ENCODE measurements at regions not wholly inside any gene's neighbourhood (a gene's known extent, or its start where the extent isn't known, plus 50 kb on each side); places are given as distances from the start of the nearest gene placed in this dataset.

DNA sequence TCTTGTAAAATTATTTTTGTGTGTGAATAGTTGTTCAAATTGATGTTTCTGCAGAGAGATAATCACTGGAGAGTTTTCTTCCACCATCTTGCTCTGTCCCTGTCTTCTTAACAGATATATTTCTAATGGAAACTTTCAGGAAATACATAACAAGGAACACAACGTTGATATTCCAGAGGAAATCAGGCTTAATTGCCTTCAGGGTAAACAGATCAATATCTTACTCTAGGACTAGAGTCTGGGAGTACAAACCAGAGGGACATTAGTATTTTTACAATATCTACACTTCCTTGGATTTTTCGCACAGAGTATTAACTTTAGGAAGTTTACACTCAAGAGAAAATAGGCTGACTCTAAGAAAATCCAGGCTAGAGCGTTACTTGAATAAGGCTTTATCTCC lies 159.1 kb downstream of the PFKFB3 start:
- TF ChIP-seq EZH2 (IDR thresholded peaks at IDR 0.05; ENCODE audit: borderline replicate concordance, low read depth, low read length, poor library complexity, severe bottlenecking), result no peak
- TF ChIP-seq, protein P1, sequence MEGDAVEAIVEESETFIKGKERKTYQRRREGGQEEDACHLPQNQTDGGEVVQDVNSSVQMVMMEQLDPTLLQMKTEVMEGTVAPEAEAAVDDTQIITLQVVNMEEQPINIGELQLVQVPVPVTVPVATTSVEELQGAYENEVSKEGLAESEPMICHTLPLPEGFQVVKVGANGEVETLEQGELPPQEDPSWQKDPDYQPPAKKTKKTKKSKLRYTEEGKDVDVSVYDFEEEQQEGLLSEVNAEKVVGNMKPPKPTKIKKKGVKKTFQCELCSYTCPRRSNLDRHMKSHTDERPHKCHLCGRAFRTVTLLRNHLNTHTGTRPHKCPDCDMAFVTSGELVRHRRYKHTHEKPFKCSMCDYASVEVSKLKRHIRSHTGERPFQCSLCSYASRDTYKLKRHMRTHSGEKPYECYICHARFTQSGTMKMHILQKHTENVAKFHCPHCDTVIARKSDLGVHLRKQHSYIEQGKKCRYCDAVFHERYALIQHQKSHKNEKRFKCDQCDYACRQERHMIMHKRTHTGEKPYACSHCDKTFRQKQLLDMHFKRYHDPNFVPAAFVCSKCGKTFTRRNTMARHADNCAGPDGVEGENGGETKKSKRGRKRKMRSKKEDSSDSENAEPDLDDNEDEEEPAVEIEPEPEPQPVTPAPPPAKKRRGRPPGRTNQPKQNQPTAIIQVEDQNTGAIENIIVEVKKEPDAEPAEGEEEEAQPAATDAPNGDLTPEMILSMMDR (conservative IDR thresholded peaks at IDR 0.05; ENCODE audit: low read depth, low read length), result no peak
